IMR-90 (cell line): ENCODE measurements at regions not wholly inside any gene's neighbourhood (a gene's known extent, or its start where the extent isn't known, plus 50 kb on each side); places are given as distances from the start of the nearest gene placed in this dataset.

Experiments
- ATAC-seq: fragments of 200-7000 bp; cut with Tn5 transposase; 2 replicates; pipeline ENCODE4 v1.9.1; 2020; ENCODE audit warnings: low read depth, mild to moderate bottlenecking, moderate library complexity
- BruUV-seq: library from RNA; stranded (reverse); fragments of 400-500 nt; replicated peaks from 2 replicates; lab custom pipeline; 2021; lab: Mats Ljungman, UMichigan
- CTCF ChIA-PET: fragments of 300-600 bp; formaldehyde crosslinking; extraction: SDS; loops from one replicate; lab custom pipeline; 2021; ENCODE audit warnings: antibody characterized with exemption; lab: Yijun Ruan, JAX
- POLR2A ChIA-PET: fragments of 300-600 bp; sonication (Branson Sonifier 250); formaldehyde crosslinking; loops from one replicate; lab custom pipeline; 2022; ENCODE audit warnings: antibody characterized with exemption; ENCODE audit not compliant: unreplicated experiment; lab: Charles Lee
- DNase-seq: peaks from one replicate; pipeline ENCODE4 v3.0.0; 2013
- H2AFZ ChIP-seq: replicated peaks from 2 replicates; pipeline ENCODE3; 2013; ENCODE audit warnings: low read length, mild to moderate bottlenecking; ENCODE audit not compliant: poor library complexity
- H2AK5ac ChIP-seq: 2 replicates; pipeline ENCODE4 v1.6.1; 2013; ENCODE audit warnings: low read depth, low read length, inconsistent platforms
- H2AK9ac ChIP-seq: replicated peaks from 2 replicates; pipeline ENCODE3; 2013; ENCODE audit warnings: mild to moderate bottlenecking, low read depth, low read length, moderate library complexity; ENCODE audit not compliant: poor library complexity
- H2BK120ac ChIP-seq: 2 replicates; pipeline ENCODE4 v1.6.1; 2013; ENCODE audit warnings: low read depth, low read length, inconsistent platforms
- H2BK15ac ChIP-seq: 3 replicates; pipeline ENCODE4 v1.6.1; 2013; ENCODE audit warnings: low read depth, low read length, inconsistent platforms
- H2BK20ac ChIP-seq: 2 replicates; pipeline ENCODE4 v1.6.1; 2013; ENCODE audit warnings: low read depth, mild to moderate bottlenecking, inconsistent platforms, low read length, moderate library complexity
- H2BK5ac ChIP-seq: 2 replicates; pipeline ENCODE4 v1.6.1; 2013; ENCODE audit warnings: mild to moderate bottlenecking, low read depth, low read length, inconsistent platforms; ENCODE audit not compliant: poor library complexity, severe bottlenecking
- H3K14ac ChIP-seq: replicated peaks from 2 replicates; pipeline ENCODE4 v1.6.1; 2013; ENCODE audit warnings: low read depth, low read length, inconsistent platforms
- H3K18ac ChIP-seq: 2 replicates; pipeline ENCODE4 v1.6.1; 2013; ENCODE audit warnings: low read depth, low read length, control low read depth
- H3K23ac ChIP-seq: 2 replicates; pipeline ENCODE4 v1.6.1; 2013; ENCODE audit warnings: low read depth, low read length, inconsistent platforms
- H3K27ac ChIP-seq: 2 replicates; pipeline ENCODE4 v1.5.1; 2013; ENCODE audit warnings: mild to moderate bottlenecking, control low read depth, low read length; ENCODE audit not compliant: insufficient read depth
- H3K27me3 ChIP-seq: 2 replicates; pipeline ENCODE4 v1.6.1; 2013; ENCODE audit warnings: low read length; ENCODE audit not compliant: control insufficient read depth, insufficient read depth
- H3K36me3 ChIP-seq: 2 replicates; pipeline ENCODE4 v1.6.1; 2013; ENCODE audit warnings: low read length, mixed read lengths; ENCODE audit not compliant: control insufficient read depth, insufficient read depth
- H3K4ac ChIP-seq: 2 replicates; pipeline ENCODE4 v1.6.1; 2013; ENCODE audit warnings: low read depth, low read length, inconsistent platforms
- H3K4me1 ChIP-seq: 2 replicates; pipeline ENCODE4 v1.6.1; 2013; ENCODE audit warnings: low read length, mixed read lengths; ENCODE audit not compliant: control insufficient read depth, insufficient read depth
- H3K4me2 ChIP-seq: 2 replicates; pipeline ENCODE4 v1.6.1; 2013; ENCODE audit warnings: low read depth, mild to moderate bottlenecking, control low read depth, low read length, moderate library complexity
- H3K4me3 ChIP-seq: 2 replicates; pipeline ENCODE4 v1.5.1; 2013; ENCODE audit warnings: low read depth, mild to moderate bottlenecking, control low read depth, low read length, moderate library complexity; ENCODE audit not compliant: insufficient read depth
- H3K56ac ChIP-seq: 2 replicates; pipeline ENCODE4 v1.6.1; 2013; ENCODE audit warnings: low read length, inconsistent platforms; ENCODE audit not compliant: insufficient read depth; ENCODE audit errors: extremely low read depth
- H3K79me1 ChIP-seq, 2 experiments: 2 replicates each; pipeline ENCODE4 v1.6.1; 2013; ENCODE audit warnings: low read length in 2 of 2, inconsistent platforms in 1 of 2, low read depth in 1 of 2
- H3K9ac ChIP-seq: 2 replicates; pipeline ENCODE4 v1.6.1; 2013; ENCODE audit warnings: low read depth, low read length, control low read depth
- H3K9me1 ChIP-seq: 2 replicates; pipeline ENCODE4 v1.6.1; 2013; ENCODE audit warnings: low read length, inconsistent platforms; ENCODE audit not compliant: insufficient read depth
- H3K9me3 ChIP-seq: 2 replicates; pipeline ENCODE4 v1.6.1; 2013; ENCODE audit warnings: low read length; ENCODE audit not compliant: control insufficient read depth, insufficient read depth
- H4K20me1 ChIP-seq: 2 replicates; pipeline ENCODE4 v1.6.1; 2013; ENCODE audit warnings: low read length, inconsistent platforms; ENCODE audit not compliant: insufficient read depth
- H4K5ac ChIP-seq: 2 replicates; pipeline ENCODE4 v1.6.1; 2013; ENCODE audit warnings: mild to moderate bottlenecking, low read depth, low read length, control low read depth
- H4K8ac ChIP-seq, 2 experiments: 2 replicates each; pipeline ENCODE4 v1.6.1; 2013; ENCODE audit warnings: low read depth in 2 of 2, low read length in 2 of 2, control low read depth in 1 of 2, inconsistent platforms in 1 of 2
- H4K91ac ChIP-seq: 2 replicates; pipeline ENCODE4 v1.6.1; 2013; ENCODE audit warnings: low read depth, low read length, inconsistent platforms; ENCODE audit not compliant: insufficient read depth
- BHLHE40 ChIP-seq: fragments of 150-350 bp; IDR thresholded peaks from 2 replicates; pipeline ENCODE4 v1.6.1; 2016; ENCODE audit warnings: mild to moderate bottlenecking, low read depth, low read length
- RAD21 ChIP-seq: IDR thresholded peaks from 2 replicates; pipeline ENCODE4 v1.6.1; 2012; ENCODE audit warnings: low read length, improper control_type of control experiment
- RFX5 ChIP-seq: IDR thresholded peaks from 2 replicates; pipeline ENCODE4 v1.8.0; 2012; ENCODE audit warnings: low read depth, mild to moderate bottlenecking, low read length, moderate library complexity
- SMC3 ChIP-seq: fragments of 150-350 bp; IDR thresholded peaks from 2 replicates; pipeline ENCODE4 v1.6.1; 2016; ENCODE audit warnings: low read depth, mild to moderate bottlenecking, antibody characterized with exemption, low read length, moderate library complexity
- dilution Hi-C: fragments of 300-500 bp; cut with HindIII; formaldehyde crosslinking; loops from one replicate; pipeline ENCODE4 v1.14.3; 2018; ENCODE audit warnings: low sequenced_read_pairs; ENCODE audit not compliant: unreplicated experiment
- in situ Hi-C: fragments of 300-500 bp; cut with MboI; formaldehyde crosslinking; loops from 3 replicates; pipeline ENCODE4 v1.14.3; 2019; ENCODE audit warnings: low sequenced_read_pairs, inconsistent platforms, mixed read lengths
- intact Hi-C: fragments of 100-400 bp; cut with micrococcal nuclease; formaldehyde crosslinking; loops from 2 replicates; pipeline ENCODE4 v1.10.0; 2022

- no peak overlapping the region for H2BK20ac ChIP-seq
- no peak overlapping the region for H3K9ac ChIP-seq
- no peak overlapping the region for H3K4ac ChIP-seq
- H3K18ac ChIP-seq, result no peak overlapping the region
- H3K9me3 ChIP-seq, result peaks cover 14% of the 10 kb centered on the region
- H3K9me1 ChIP-seq, result no peaks in the 10 kb centered on the region
- no peaks in the 10 kb centered on the region for H3K27me3 ChIP-seq
- H3K4me1 ChIP-seq, result no peaks in the 10 kb centered on the region
- H2BK120ac ChIP-seq, result no peak overlapping the region
- no peak overlapping the region for H3K27ac ChIP-seq
- no peak overlapping the region for H4K5ac ChIP-seq
- no peak overlapping the region for H2BK5ac ChIP-seq
- no peak overlapping the region for H2AK5ac ChIP-seq
- H3K56ac ChIP-seq, result no peak overlapping the region
- no peak for ATAC-seq
- no peak overlapping the region for H3K14ac ChIP-seq
- in situ Hi-C loops, result no loop called here
- H4K20me1 ChIP-seq, result no peaks in the 10 kb centered on the region
- no peak for TF ChIP-seq RFX5
- TF ChIP-seq SMC3, result no peak
- TF ChIP-seq RAD21, result no peak
- TF ChIP-seq BHLHE40, result no peak
- CTCF ChIA-PET, result no interaction called here
- no peak overlapping the region for H2AFZ ChIP-seq
- dilution Hi-C loops, result no loop called here
- H2AK9ac ChIP-seq, result no peak overlapping the region
- no TSS peak for BruUV-seq
- no peak overlapping the region for H4K91ac ChIP-seq
- no peaks in the 10 kb centered on the region for H3K36me3 ChIP-seq
- intact Hi-C loops, result no loop called here
- H2BK15ac ChIP-seq, result no peak overlapping the region
- POLR2A ChIA-PET, result no interaction called here
- no peak overlapping the region for H3K23ac ChIP-seq
- no peak overlapping the region for H4K8ac ChIP-seq
- H3K4me3 ChIP-seq, result no peak overlapping the region
- H3K4me2 ChIP-seq, result no peak overlapping the region
- DNase-seq, result no peak
- H3K79me1 ChIP-seq, result no peaks in the 10 kb centered on the region
Observed at GRCh38 chr10:121065330-121065729, 214.2 kb downstream of the WDR11 start.
